Natural killer cell treated with Interleukin-12 subunit alpha and Interleukin-12 subunit beta and Interleukin-15 and Interleukin-18, amount 100 ng/mL, for 72 hours (primary cell): ENCODE measurements at regions not wholly inside any gene's neighbourhood (a gene's known extent, or its start where the extent isn't known, plus 50 kb on each side); places are given as distances from the start of the nearest gene placed in this dataset.
A peak's percentile ranks its signal among the peaks of the same experiment; 100 is the strongest.
"Not testable (repeated sequence)": the region's sequence is repeated elsewhere in the genome, so short reads cannot be mapped to it uniquely, and the experiment has no call there.

Experiments
- ATAC-seq, 2 donors: fragments of 150-1000 bp; cut with Tn5 transposase in 1 of 2; sonication (Bioruptor Pico), chemical (Tn5 transposase) in 1 of 2; 2 replicates each; pipeline ENCODE4 v1.10.0; 2021
- DNase-seq: peaks from one replicate; pipeline ENCODE4 v3.0.0; 2022; ENCODE audit warnings: low spot score
- H3K27ac Mint-ChIP-seq, 2 donors: 1 replicate in 1 of 2; 2 replicates in 1 of 2; pipeline ENCODE4 v1.8.0; 2022; ENCODE audit warnings: mixed read lengths in 2 of 2, mild to moderate bottlenecking in 1 of 2, moderate library complexity in 1 of 2
- H3K27me3 Mint-ChIP-seq, 2 donors: 1 replicate in 1 of 2; 2 replicates in 1 of 2; pipeline ENCODE4 v1.8.0; 2022; ENCODE audit warnings: mixed read lengths in 2 of 2
- H3K36me3 Mint-ChIP-seq: one replicate; pipeline ENCODE4 v1.8.0; 2022; ENCODE audit warnings: mixed read lengths
- H3K4me1 Mint-ChIP-seq, 2 donors: 1 replicate in 1 of 2; 2 replicates in 1 of 2; pipeline ENCODE4 v1.8.0; 2022; ENCODE audit warnings: low read depth in 2 of 2, mixed read lengths in 2 of 2, mild to moderate bottlenecking in 1 of 2
- H3K4me3 Mint-ChIP-seq: one replicate; pipeline ENCODE4 v1.8.0; 2022; ENCODE audit warnings: mixed read lengths
- H3K9me3 Mint-ChIP-seq: 2 replicates; pipeline ENCODE4 v1.8.0; 2022; ENCODE audit warnings: mixed read lengths

- Mint-ChIP-seq H3K4me1 (peaks cover 19 to 25% of the 10 kb centered on the region in 2 donors), H3K36me3 (no peaks in the 10 kb centered on the region), H3K4me3 (no peak overlapping the region), H3K9me3 (no peaks in the 10 kb centered on the region), H3K27ac (no peak overlapping the region), H3K27me3 (peaks cover 0 to 4% of the 10 kb centered on the region in 2 donors)
- ATAC-seq (no peak), DNase-seq (no peak)
These were observed 140.8 kb downstream of the DUSP6 start for GRCh38 chr12:89211456-89211855.

- no peak for DNase-seq
- peak in 1 of 2 donors; percentile 56 for ATAC-seq
- no peaks in the 10 kb centered on the region for H3K9me3 Mint-ChIP-seq
- no peak overlapping the region for H3K4me3 Mint-ChIP-seq
- H3K27me3 Mint-ChIP-seq, result peaks cover 0 to 4% of the 10 kb centered on the region in 2 donors
- H3K36me3 Mint-ChIP-seq, result no peaks in the 10 kb centered on the region
- H3K27ac Mint-ChIP-seq, result no peak overlapping the region
- peaks cover 23 to 30% of the 10 kb centered on the region in 2 donors for H3K4me1 Mint-ChIP-seq
These were observed 142.0 kb downstream of the DUSP6 start for GRCh38 chr12:89210277-89210676.

- Mint-ChIP-seq H3K27ac (peak overlapping the region in 1 of 2 donors; percentile 60), H3K4me1 (peaks cover 23 to 30% of the 10 kb centered on the region in 2 donors), H3K9me3 (no peaks in the 10 kb centered on the region), H3K36me3 (no peaks in the 10 kb centered on the region), H3K27me3 (peaks cover 0 to 4% of the 10 kb centered on the region in 2 donors), H3K4me3 (peak overlapping the region; percentile 7)
- ATAC-seq (no peak), DNase-seq (no peak)
These were observed 143.6 kb downstream of the DUSP6 start for GRCh38 chr12:89208661-89209096.

GRCh38 chr12:89206390-89206789 is 145.9 kb downstream of the DUSP6 start:
- H3K9me3 Mint-ChIP-seq, result no peaks in the 10 kb centered on the region
- peaks cover 0 to 6% of the 10 kb centered on the region in 2 donors for H3K27me3 Mint-ChIP-seq
- H3K36me3 Mint-ChIP-seq, result no peaks in the 10 kb centered on the region
- H3K27ac Mint-ChIP-seq, result no peak overlapping the region
- peaks cover 17 to 31% of the 10 kb centered on the region in 2 donors for H3K4me1 Mint-ChIP-seq
- ATAC-seq (no peak), DNase-seq (no peak)
- no peak overlapping the region for H3K4me3 Mint-ChIP-seq

GRCh38 chr12:89205517-89205916 is 146.8 kb downstream of the DUSP6 start:
- H3K4me3 Mint-ChIP-seq, result no peak overlapping the region
- peaks cover 0 to 6% of the 10 kb centered on the region in 2 donors for H3K27me3 Mint-ChIP-seq
- no peak for DNase-seq
- no peak overlapping the region for H3K27ac Mint-ChIP-seq
- no peaks in the 10 kb centered on the region for H3K9me3 Mint-ChIP-seq
- H3K4me1 Mint-ChIP-seq, result peaks cover 17 to 30% of the 10 kb centered on the region in 2 donors
- no peaks in the 10 kb centered on the region for H3K36me3 Mint-ChIP-seq
- no peak for ATAC-seq

- ATAC-seq (no peak), DNase-seq (no peak)
- Mint-ChIP-seq H3K27me3 (peaks cover 0 to 2% of the 10 kb centered on the region in 2 donors), H3K4me1 (peaks cover 8 to 23% of the 10 kb centered on the region in 2 donors), H3K27ac (no peak overlapping the region), H3K36me3 (no peaks in the 10 kb centered on the region), H3K9me3 (no peaks in the 10 kb centered on the region), H3K4me3 (no peak overlapping the region)
These were observed 149.2 kb downstream of the DUSP6 start for GRCh38 chr12:89203144-89203543.

GRCh38 chr12:89200217-89200616 is 152.1 kb downstream of the DUSP6 start:
- Mint-ChIP-seq H3K4me3 (no peak overlapping the region), H3K36me3 (no peaks in the 10 kb centered on the region), H3K9me3 (no peaks in the 10 kb centered on the region), H3K4me1 (peaks cover 0 to 12% of the 10 kb centered on the region in 2 donors), H3K27me3 (peaks cover 0 to 2% of the 10 kb centered on the region in 2 donors), H3K27ac (no peak overlapping the region)
- no peak for ATAC-seq
- DNase-seq, result no peak

GRCh38 chr12:89195470-89195869 is 156.8 kb downstream of the DUSP6 start:
- ATAC-seq, result no peak
- H3K9me3 Mint-ChIP-seq, result no peaks in the 10 kb centered on the region
- no peak for DNase-seq
- H3K27ac Mint-ChIP-seq, result no peak overlapping the region
- peaks cover 0 to 5% of the 10 kb centered on the region in 2 donors for H3K4me1 Mint-ChIP-seq
- no peaks in the 10 kb centered on the region for H3K36me3 Mint-ChIP-seq
- no peak overlapping the region for H3K4me3 Mint-ChIP-seq
- no peaks in the 10 kb centered on the region for H3K27me3 Mint-ChIP-seq

GRCh38 chr12:89194683-89195082 is 157.6 kb downstream of the DUSP6 start:
- Mint-ChIP-seq H3K27ac (no peak overlapping the region), H3K36me3 (no peaks in the 10 kb centered on the region), H3K27me3 (no peaks in the 10 kb centered on the region), H3K9me3 (no peaks in the 10 kb centered on the region), H3K4me3 (no peak overlapping the region), H3K4me1 (peaks cover 0 to 5% of the 10 kb centered on the region in 2 donors)
- ATAC-seq, result peak in 1 of 2 donors; percentile 44
- no peak for DNase-seq

- H3K36me3 Mint-ChIP-seq, result peaks cover 20% of the 10 kb centered on the region
- no peaks in the 10 kb centered on the region for H3K27me3 Mint-ChIP-seq
- no peaks in the 10 kb centered on the region for H3K4me1 Mint-ChIP-seq
- ATAC-seq, result no peak
- no peak for DNase-seq
- no peak overlapping the region for H3K27ac Mint-ChIP-seq
- H3K9me3 Mint-ChIP-seq, result peaks cover 5% of the 10 kb centered on the region
- no peak overlapping the region for H3K4me3 Mint-ChIP-seq
These were observed 159.9 kb downstream of the DUSP6 start for GRCh38 chr12:89192429-89192828.

- Mint-ChIP-seq H3K4me3 (peak overlapping the region; percentile 30), H3K36me3 (peaks cover 20% of the 10 kb centered on the region)
- not testable (repeated sequence) for DNase-seq, H3K27ac Mint-ChIP-seq, H3K4me1 Mint-ChIP-seq, ATAC-seq, H3K9me3 Mint-ChIP-seq, H3K27me3 Mint-ChIP-seq
These were observed 160.7 kb downstream of the DUSP6 start for GRCh38 chr12:89191597-89191996.

- no peak overlapping the region for H3K4me3 Mint-ChIP-seq
- no peak overlapping the region for H3K27ac Mint-ChIP-seq
- H3K27me3 Mint-ChIP-seq, result no peaks in the 10 kb centered on the region
- no peak for ATAC-seq
- peaks cover 25% of the 10 kb centered on the region for H3K36me3 Mint-ChIP-seq
- no peaks in the 10 kb centered on the region for H3K4me1 Mint-ChIP-seq
- no peak for DNase-seq
- H3K9me3 Mint-ChIP-seq, result peaks cover 5% of the 10 kb centered on the region
These were observed 162.9 kb downstream of the DUSP6 start for GRCh38 chr12:89189448-89189847.

GRCh38 chr12:89187507-89187906 is 164.8 kb downstream of the DUSP6 start:
- Mint-ChIP-seq H3K27me3 (no peaks in the 10 kb centered on the region), H3K27ac (no peak overlapping the region), H3K4me1 (peaks cover 2 to 9% of the 10 kb centered on the region in 2 donors), H3K36me3 (peaks cover 25% of the 10 kb centered on the region), H3K4me3 (no peak overlapping the region), H3K9me3 (peaks cover 6% of the 10 kb centered on the region)
- DNase-seq (no peak), ATAC-seq (no peak)

GRCh38 chr12:89185889-89186288 is 166.4 kb downstream of the DUSP6 start:
- DNase-seq (no peak), ATAC-seq (no peak)
- Mint-ChIP-seq H3K27me3 (no peaks in the 10 kb centered on the region), H3K4me1 (peaks cover 15 to 24% of the 10 kb centered on the region in 2 donors), H3K36me3 (peaks cover 25% of the 10 kb centered on the region), H3K9me3 (peaks cover 8% of the 10 kb centered on the region), H3K27ac (peak overlapping the region in 1 of 2 donors; percentile 5), H3K4me3 (no peak overlapping the region)

GRCh38 chr12:89185181-89185580 is 167.1 kb downstream of the DUSP6 start:
- DNase-seq (no peak), ATAC-seq (no peak)
- peaks cover 22 to 31% of the 10 kb centered on the region in 2 donors for H3K4me1 Mint-ChIP-seq
- H3K27me3 Mint-ChIP-seq, result no peaks in the 10 kb centered on the region
- peaks cover 25% of the 10 kb centered on the region for H3K36me3 Mint-ChIP-seq
- no peak overlapping the region for H3K4me3 Mint-ChIP-seq
- H3K9me3 Mint-ChIP-seq, result peaks cover 8% of the 10 kb centered on the region
- no peak overlapping the region for H3K27ac Mint-ChIP-seq
